GM12865 (cell line): ENCODE measurements at regions not wholly inside any gene's neighbourhood (a gene's known extent, or its start where the extent isn't known, plus 50 kb on each side); places are given as distances from the start of the nearest gene placed in this dataset.

Source experiments
- DNase-seq: peaks from one replicate; pipeline ENCODE4 v3.0.0; 2010; ENCODE audit warnings: low read depth
- H3K4me3 ChIP-seq: 2 replicates; pipeline ENCODE4 v1.5.1; 2011; ENCODE audit warnings: mild to moderate bottlenecking, low read depth, low read length, control low read depth
- CTCF ChIP-seq: IDR thresholded peaks from 2 replicates; pipeline ENCODE4 v1.5.1; 2011; ENCODE audit warnings: low read length, control low read depth, low read depth, inconsistent platforms; ENCODE audit not compliant: insufficient read depth; ENCODE audit errors: missing control alignments

- DNase-seq = no peak
- no peak for TF ChIP-seq CTCF
- H3K4me3 ChIP-seq = no peak overlapping the region
Observed at GRCh38 chr5:165325221-165325620, 1819.8 kb downstream of the MAT2B start.

- no peak for TF ChIP-seq CTCF
- DNase-seq = no peak
- H3K4me3 ChIP-seq = no peak overlapping the region
Observed at GRCh38 chr5:165327631-165328030, 1822.2 kb downstream of the MAT2B start.

- H3K4me3 ChIP-seq = no peak overlapping the region
- no peak for DNase-seq
- no peak for TF ChIP-seq CTCF
Observed at GRCh38 chr5:165328846-165329245, 1823.4 kb downstream of the MAT2B start.

- no peak overlapping the region for H3K4me3 ChIP-seq
- TF ChIP-seq CTCF = no peak
- no peak for DNase-seq
Observed at GRCh38 chr5:165333623-165334022, 1828.2 kb downstream of the MAT2B start.

GRCh38 chr5:165334201-165334600, 1828.8 kb downstream of the MAT2B start:
- no peak for TF ChIP-seq CTCF
- DNase-seq = no peak
- no peak overlapping the region for H3K4me3 ChIP-seq

- DNase-seq = no peak
- no peak for TF ChIP-seq CTCF
- no peak overlapping the region for H3K4me3 ChIP-seq
Observed at GRCh38 chr5:165349735-165350134, 1844.3 kb downstream of the MAT2B start.

GRCh38 chr5:165351342-165351741, 1845.9 kb downstream of the MAT2B start:
- no peak overlapping the region for H3K4me3 ChIP-seq
- TF ChIP-seq CTCF = no peak
- DNase-seq = no peak
